AG20443 (cell line): ENCODE measurements at regions not wholly inside any gene's neighbourhood (a gene's known extent, or its start where the extent isn't known, plus 50 kb on each side); places are given as distances from the start of the nearest gene placed in this dataset.

Experiments used
- DNase-seq: peaks from one replicate; pipeline ENCODE4 v3.0.0; 2012; ENCODE audit warnings: low spot score, mixed read lengths

DNA sequence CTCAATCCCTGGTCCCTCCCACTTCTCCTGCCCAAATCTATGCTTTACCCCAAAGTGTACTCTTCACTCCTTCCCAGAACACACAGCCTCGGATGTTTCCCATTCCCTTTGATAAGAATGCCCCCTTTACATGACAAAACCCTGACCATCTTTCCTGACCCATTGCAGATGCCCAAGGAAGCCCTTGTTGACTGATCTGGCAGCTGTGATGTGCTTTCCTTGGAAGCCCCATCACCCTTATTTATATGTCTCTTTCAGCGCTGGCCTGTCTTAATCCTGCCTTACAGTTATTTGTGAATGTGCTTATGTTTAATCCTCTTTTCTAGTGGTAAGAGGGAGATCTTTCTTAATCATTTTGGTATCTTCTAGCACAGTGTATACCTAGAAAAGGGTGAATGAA, 523.1 kb downstream of the CD83 start:
- no peak for DNase-seq

GRCh38 chr6:14641423-14642135, 524.0 kb downstream of the CD83 start:
- DNase-seq, result no peak

DNA sequence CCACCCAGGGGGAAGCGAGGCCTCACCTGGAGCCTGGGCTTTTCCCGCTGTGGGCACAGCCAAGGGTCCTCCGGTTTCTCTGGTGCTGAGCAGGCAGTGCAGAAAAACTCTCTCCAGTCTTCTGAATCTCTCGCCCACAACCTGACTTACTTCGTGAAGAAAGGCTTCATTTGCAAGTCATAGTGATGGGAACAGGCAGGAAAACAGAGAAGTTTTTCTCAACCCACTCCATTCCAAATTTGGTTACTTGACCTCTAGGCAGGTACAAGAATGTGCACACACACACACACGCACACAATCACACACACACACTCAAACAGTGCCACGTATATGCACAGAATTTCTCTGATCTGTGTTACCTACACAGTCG, 524.5 kb downstream of the CD83 start:
- no peak for DNase-seq

DNA sequence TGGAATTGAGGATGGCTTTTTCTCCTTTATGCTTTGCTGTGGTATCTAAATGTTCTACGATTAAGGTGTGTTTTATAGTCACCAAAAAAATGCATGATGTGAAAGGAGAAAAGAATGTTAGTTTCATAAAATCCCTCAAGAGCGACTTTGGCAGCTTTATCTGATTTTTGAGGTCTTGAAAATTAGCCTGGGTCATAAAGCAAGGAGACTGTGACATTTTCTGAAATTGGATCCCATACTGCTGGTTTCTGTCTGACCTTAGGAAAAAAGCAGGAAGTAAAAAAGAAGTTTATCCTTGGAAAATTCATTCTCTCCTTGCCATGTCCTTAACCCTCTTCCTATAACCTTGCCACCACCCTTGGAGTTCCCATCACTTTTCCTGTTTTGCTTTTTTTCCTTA, 525.3 kb downstream of the CD83 start:
- no peak for DNase-seq

- no peak for DNase-seq
These were observed 526.8 kb downstream of the CD83 start for GRCh38 chr6:14644381-14644780.

- DNase-seq, result no peak
These were observed 527.6 kb downstream of the CD83 start for GRCh38 chr6:14645221-14645620.

GRCh38 chr6:14645841-14646240, 528.3 kb downstream of the CD83 start:
- no peak for DNase-seq

DNA sequence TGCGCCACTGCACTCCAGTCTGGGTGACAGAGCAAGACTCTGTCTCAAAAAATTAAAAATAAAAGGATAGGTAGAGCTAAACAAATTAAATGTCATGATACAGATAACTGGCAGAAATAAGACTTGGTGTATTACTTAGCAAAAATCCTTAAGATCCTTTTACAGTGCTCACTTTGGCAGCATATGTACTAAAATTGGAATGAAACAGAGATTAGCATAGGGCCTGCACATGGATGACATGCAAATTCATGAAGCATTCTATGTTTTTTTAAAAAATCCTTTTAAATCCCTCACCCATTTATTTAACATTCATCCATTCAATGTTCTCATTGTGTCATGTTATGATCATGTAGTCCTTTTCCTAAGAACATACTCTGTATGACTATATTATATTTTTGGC, 528.8 kb downstream of the CD83 start:
- DNase-seq, result no peak

DNA sequence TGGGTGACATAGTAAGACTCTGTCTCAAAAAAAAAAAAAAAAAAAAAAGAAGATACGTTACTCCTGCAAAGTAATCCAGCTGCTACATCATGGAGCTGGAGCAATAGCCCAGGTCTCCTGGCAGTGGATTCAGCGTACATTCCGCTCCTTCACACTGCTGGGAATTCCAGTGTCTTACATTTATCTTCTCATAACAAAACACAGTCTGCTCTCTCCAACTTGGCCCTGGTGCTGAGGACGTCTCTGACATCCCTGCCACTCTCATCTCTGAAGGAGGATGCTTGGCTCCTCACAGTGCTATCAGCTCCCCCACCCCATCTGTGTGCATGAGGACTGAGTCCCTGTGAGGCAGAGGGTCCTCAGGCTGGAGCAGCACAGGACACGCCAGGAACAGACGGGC, 529.8 kb downstream of the CD83 start:
- no peak for DNase-seq

- no peak for DNase-seq
These were observed 535.0 kb downstream of the CD83 start for GRCh38 chr6:14652536-14652935.

- no peak for DNase-seq
These were observed 537.9 kb downstream of the CD83 start for GRCh38 chr6:14655201-14656061.

DNA sequence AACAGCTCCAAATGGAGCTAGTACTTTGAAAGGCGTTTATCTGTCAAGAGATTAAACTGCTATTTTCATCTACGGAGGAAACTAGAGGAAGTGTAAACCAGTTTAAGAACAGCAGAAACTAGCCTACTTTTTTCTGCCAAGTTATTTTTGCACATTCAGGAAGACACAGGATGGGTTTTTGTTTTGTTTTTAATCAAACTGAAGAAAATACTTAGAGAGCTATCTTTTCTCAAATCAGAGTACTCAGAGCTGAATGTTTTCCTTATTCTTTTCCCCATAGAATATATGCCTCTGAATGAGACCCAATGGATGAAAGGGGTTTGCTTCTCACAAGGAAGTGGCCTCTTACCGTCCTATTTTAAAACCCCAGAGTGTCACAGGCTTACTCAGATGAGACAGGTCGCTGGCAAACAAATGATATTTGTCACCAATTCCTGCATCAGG, 538.5 kb downstream of the CD83 start:
- DNase-seq, result no peak

- no peak for DNase-seq
These were observed 539.1 kb downstream of the CD83 start for GRCh38 chr6:14656649-14657048.

- no peak for DNase-seq
These were observed 540.5 kb downstream of the CD83 start for GRCh38 chr6:14658030-14658429.

DNA sequence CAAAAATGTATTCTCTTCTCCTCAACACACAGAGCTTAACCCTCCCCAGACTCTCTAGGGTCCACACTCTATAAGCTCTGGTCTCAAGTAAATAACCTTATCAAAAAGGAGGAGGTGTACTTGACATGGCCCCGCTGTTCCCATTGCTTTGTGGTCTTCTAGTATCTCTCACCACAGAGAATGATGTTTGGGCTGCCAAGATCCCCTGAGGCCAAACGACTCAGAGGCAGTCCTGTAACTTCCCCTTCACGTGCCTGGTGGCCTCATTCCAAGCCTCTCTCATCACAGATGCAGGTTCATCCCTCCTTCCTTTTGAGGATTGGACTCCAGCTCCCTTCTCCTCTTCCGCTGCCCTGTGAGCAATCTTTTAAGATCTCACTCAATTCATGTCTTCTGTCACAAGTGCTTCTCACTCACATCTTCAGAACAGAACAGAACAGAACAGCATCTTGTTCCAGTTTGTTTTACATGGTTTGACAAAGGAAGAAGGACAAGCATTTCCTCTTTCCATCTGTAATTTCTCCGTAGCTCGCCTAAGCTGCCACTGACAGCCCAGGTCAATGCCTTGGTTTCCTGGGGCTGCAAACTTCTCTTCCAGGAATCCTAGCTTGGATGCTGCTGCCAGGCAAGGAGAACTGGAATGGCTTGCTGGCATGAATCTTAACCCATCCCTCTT, 541.5 kb downstream of the CD83 start:
- peak; percentile 25 for DNase-seq

DNA sequence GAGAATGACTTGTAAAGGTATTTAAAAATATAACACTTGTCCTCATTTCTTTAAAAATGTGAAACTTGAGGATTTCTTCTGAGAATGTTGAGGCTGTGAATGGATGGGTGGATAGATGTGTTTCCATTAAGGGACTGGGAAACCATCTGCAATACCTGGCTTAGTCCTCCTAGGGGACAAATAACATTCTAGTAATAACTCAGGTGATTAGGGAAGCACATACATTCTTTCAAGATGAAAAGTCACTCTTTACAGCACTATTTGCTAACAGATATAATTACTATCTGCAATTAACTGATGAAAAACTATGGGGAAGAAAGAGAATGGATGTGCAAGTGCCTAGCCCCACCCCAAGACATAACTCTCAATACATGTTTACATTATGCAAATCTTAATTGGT, 542.3 kb downstream of the CD83 start:
- no peak for DNase-seq

GRCh38 chr6:14660806-14661579, 543.4 kb downstream of the CD83 start:
- no peak for DNase-seq

DNA sequence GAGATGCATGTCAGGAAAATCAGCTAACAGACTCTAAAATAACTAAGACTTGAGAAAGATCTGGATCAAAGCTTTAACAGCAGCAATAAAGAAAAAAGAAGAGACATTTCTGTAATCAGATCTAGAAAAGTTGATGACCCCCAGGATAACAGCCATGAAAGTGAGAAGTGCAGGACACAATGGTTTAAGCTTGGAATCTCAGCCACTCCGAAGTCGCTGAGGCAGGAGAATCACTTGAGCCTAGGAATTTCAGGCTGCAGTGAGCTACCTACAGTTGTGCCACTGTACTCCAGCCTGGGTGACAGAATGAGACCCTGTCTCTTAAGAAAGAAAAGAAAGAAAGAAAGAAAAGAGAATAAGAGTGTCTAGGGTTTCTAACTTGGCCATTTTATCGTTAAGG, 544.1 kb downstream of the CD83 start:
- DNase-seq, result no peak

- no peak for DNase-seq
These were observed 546.6 kb downstream of the CD83 start for GRCh38 chr6:14664112-14664601.

- DNase-seq, result no peak
These were observed 547.2 kb downstream of the CD83 start for GRCh38 chr6:14664621-14665315.
